ENCODE measurements at regions not wholly inside any gene's neighbourhood (a gene's known extent, or its start where the extent isn't known, plus 50 kb on each side); places are given as distances from the start of the nearest gene placed in this dataset.

GRCh38 chr17:12613566-12613965 is 52.1 kb upstream of the MYOCD start:
- H4K91ac ChIP-seq (ENCODE audit: low read length), result no peak overlapping the region
- 21% methylated on average over 3 of the region's 3 CpGs for WGBS
- H2BK120ac ChIP-seq (ENCODE audit: low read depth, low read length), result no peak overlapping the region

More at GRCh38 chr17:12613566-12613965, 52.1 kb upstream of the MYOCD start:
- Histone ChIP-seq H3K36me3 (ENCODE audit: control insufficient read depth in 1 of 2, insufficient read depth in 2 of 2, low read depth in 1 of 2, low read length in 2 of 2) (no peaks in the 10 kb centered on the region), H3K4ac (ENCODE audit: low read depth in 1 of 2, low read length in 2 of 2) (no peak overlapping the region), H2BK15ac (ENCODE audit: low read depth, poor library complexity, severe bottlenecking) (no peak overlapping the region), H3K27ac (ENCODE audit: low read length, poor library complexity, severe bottlenecking) (peak overlapping the region; percentile 40), H2BK12ac (ENCODE audit: low read length in 2 of 2) (peak overlapping the region in 1 of 2 experiments; percentile 63), H3K4me2 (ENCODE audit: low read length, poor library complexity, severe bottlenecking) (no peak overlapping the region), H3K14ac (ENCODE audit: low read length in 2 of 2) (no peak overlapping the region), H3K18ac (ENCODE audit: low read depth in 1 of 2, low read length in 2 of 2) (no peak overlapping the region), H3K9me3 (ENCODE audit: control insufficient read depth, low read length) (no peaks in the 10 kb centered on the region), H3K79me1 (replicated peaks; ENCODE audit: low read length, poor library complexity, severe bottlenecking) (no peaks in the 10 kb centered on the region), H3K4me3 (ENCODE audit: insufficient read depth in 1 of 2, low read depth in 1 of 2, low read length in 2 of 2) (no peak overlapping the region), H3K4me1 (ENCODE audit: control insufficient read depth, insufficient read depth, low read depth, low read length) (peaks cover 2% of the 10 kb centered on the region), H2AFZ (ENCODE audit: low read depth, low read length) (no peak overlapping the region), H2AK5ac (ENCODE audit: low read length, severe bottlenecking) (no peak overlapping the region), H3K23ac (ENCODE audit: low read length in 2 of 2) (no peak overlapping the region), H2BK5ac (ENCODE audit: low read depth, low read length, poor library complexity, severe bottlenecking) (no peak overlapping the region), H3K9ac (ENCODE audit: low read length) (no peak overlapping the region), H3K27me3 (ENCODE audit: control insufficient read depth in 1 of 2, insufficient read depth in 1 of 2, low read length in 2 of 2) (no peaks in the 10 kb centered on the region), H4K8ac (ENCODE audit: low read length) (no peak overlapping the region)
- peak; percentile 42 for DNase-seq
